ENCODE measurements at regions not wholly inside any gene's neighbourhood (a gene's known extent, or its start where the extent isn't known, plus 50 kb on each side); places are given as distances from the start of the nearest gene placed in this dataset.
A peak's percentile ranks its signal among the peaks of the same experiment; 100 is the strongest.

- DNase-seq (ENCODE audit: low read depth): no peak
- no peak overlapping the region for H3K4me3 ChIP-seq (ENCODE audit: low read depth, low read length)
- no peak for TF ChIP-seq CTCF (conservative IDR thresholded peaks at IDR 0.05; ENCODE audit: low read depth, low read length)
These were observed 332.8 kb upstream of the UBE2E3 start for GRCh38 chr2:180647621-180648020.

GRCh38 chr2:180647221-180647620, 333.2 kb upstream of the UBE2E3 start:
- TF ChIP-seq CTCF (conservative IDR thresholded peaks at IDR 0.05; ENCODE audit: low read depth, low read length): no peak
- H3K4me3 ChIP-seq (ENCODE audit: low read depth, low read length): no peak overlapping the region
- no peak for DNase-seq (ENCODE audit: low read depth)

GRCh38 chr2:180646756-180647155, 333.6 kb upstream of the UBE2E3 start:
- H3K4me3 ChIP-seq (ENCODE audit: low read depth, low read length): no peak overlapping the region
- DNase-seq (ENCODE audit: low read depth): no peak
- TF ChIP-seq CTCF (conservative IDR thresholded peaks at IDR 0.05; ENCODE audit: low read depth, low read length): no peak

DNA sequence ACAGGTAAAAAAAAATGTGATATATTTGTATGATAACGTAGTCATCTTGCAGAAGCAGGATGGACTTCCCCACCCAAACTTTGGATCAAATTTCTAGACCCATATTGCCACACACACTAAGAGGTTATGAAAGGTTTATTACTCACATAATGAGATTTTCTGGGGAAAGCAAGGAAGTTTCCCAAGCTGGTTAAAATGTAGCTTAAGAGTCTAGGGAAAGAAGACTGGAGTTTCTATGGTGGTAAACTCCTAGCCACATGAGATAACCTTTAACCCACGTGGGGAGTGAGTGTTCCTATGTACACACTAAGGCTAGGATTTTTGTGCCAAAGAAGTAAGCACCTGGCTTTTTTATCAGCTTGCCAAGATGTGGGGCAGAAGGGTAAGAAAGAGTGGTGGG, 335.7 kb upstream of the UBE2E3 start:
- no peak overlapping the region for H3K4me3 ChIP-seq (ENCODE audit: low read depth, low read length)
- TF ChIP-seq CTCF (conservative IDR thresholded peaks at IDR 0.05; ENCODE audit: low read depth, low read length): no peak
- DNase-seq (ENCODE audit: low read depth): no peak

GRCh38 chr2:180630756-180631155, 349.6 kb upstream of the UBE2E3 start:
- no peak overlapping the region for H3K4me3 ChIP-seq (ENCODE audit: low read depth, low read length)
- no peak for DNase-seq (ENCODE audit: low read depth)
- no peak for TF ChIP-seq CTCF (conservative IDR thresholded peaks at IDR 0.05; ENCODE audit: low read depth, low read length)

GRCh38 chr2:180625006-180625844, 355.2 kb upstream of the UBE2E3 start:
- no peak overlapping the region for H3K4me3 ChIP-seq (ENCODE audit: low read depth, low read length)
- TF ChIP-seq CTCF (conservative IDR thresholded peaks at IDR 0.05; ENCODE audit: low read depth, low read length): no peak
- DNase-seq (ENCODE audit: low read depth): peak; percentile 52
